ENCODE measurements at regions not wholly inside any gene's neighbourhood (a gene's known extent, or its start where the extent isn't known, plus 50 kb on each side); places are given as distances from the start of the nearest gene placed in this dataset.
"Not testable (repeated sequence)": the region's sequence is repeated elsewhere in the genome, so short reads cannot be mapped to it uniquely, and the experiment has no call there.

DNA sequence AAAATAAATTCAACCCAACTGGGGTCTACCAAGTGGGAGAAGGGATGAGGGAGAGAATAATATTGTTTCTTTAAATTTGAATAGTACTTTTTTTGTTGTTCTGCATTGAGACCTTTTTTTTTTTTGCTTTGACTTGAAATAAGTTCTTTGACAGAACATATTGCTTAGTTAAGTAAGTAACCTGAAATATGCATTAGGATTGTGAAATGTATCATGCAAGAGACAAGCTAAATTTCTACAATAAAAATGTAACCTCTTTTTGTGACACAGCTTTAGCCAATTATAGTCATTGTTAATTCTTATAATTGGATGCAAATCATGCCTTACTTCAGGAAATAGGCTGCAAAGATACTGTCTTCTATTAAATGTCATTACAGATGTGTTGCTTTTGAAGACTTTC lies 150.0 kb upstream of the GOT2 start:
- Histone ChIP-seq H3K27ac (no peak overlapping the region), H3K4me2 (ENCODE audit: unreplicated experiment) (no peak overlapping the region), H3K4me1 (ENCODE audit: insufficient read depth) (no peaks in the 10 kb centered on the region), H3K36me3 (ENCODE audit: low read depth) (no peaks in the 10 kb centered on the region), H3K9ac (no peak overlapping the region), H3K4me3 (no peak overlapping the region), H3K9me2 (ENCODE audit: insufficient read depth) (no peaks in the 10 kb centered on the region), H3K27me3 (replicated peaks; ENCODE audit: insufficient read depth) (no peaks in the 10 kb centered on the region), H2AFZ (no peak overlapping the region), H3K79me2 (ENCODE audit: insufficient read depth) (no peaks in the 10 kb centered on the region), H3F3A (ENCODE audit: insufficient read depth) (no peaks in the 10 kb centered on the region), H4K20me1 (ENCODE audit: insufficient read depth) (no peaks in the 10 kb centered on the region), H3K9me3 (ENCODE audit: low read depth) (no peaks in the 10 kb centered on the region)
- in situ Hi-C loops (cut with MboI), result no loop called here
- no peak for DNase-seq
- TF ChIP-seq EZH2 (IDR thresholded peaks at IDR 0.05; ENCODE audit: insufficient read depth, poor library complexity, severe bottlenecking) (no peak), EZH2phosphoT487 (IDR thresholded peaks at IDR 0.05; ENCODE audit: insufficient read depth, low read depth) (no peak)

DNA sequence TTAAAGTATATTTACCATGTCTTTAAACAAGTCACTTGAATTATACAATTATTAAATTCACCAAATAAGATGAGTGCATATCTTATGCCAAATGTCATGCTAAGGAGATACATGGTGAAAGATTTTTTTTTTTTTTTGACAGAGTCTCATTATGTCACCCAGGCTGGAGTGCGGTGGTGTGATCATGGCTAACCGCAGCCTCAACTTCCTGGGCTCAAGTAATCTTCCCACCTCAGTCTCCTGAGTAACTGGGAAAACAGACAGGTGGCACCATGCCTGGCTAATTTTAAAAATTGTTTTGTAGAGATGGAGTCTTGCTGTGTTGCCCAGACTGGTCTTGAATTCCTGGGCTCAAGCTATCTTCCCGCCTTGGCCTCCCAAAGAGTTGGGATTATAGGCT lies 149.0 kb upstream of the GOT2 start:
- no peaks in the 10 kb centered on the region for H3K9me3 ChIP-seq (ENCODE audit: low read depth)
- H3K27me3 ChIP-seq (replicated peaks; ENCODE audit: insufficient read depth), result no peaks in the 10 kb centered on the region
- no peak for TF ChIP-seq EZH2 (IDR thresholded peaks at IDR 0.05; ENCODE audit: insufficient read depth, poor library complexity, severe bottlenecking)
- TF ChIP-seq EZH2phosphoT487 (IDR thresholded peaks at IDR 0.05; ENCODE audit: insufficient read depth, low read depth), result no peak
- no peaks in the 10 kb centered on the region for H3K79me2 ChIP-seq (ENCODE audit: insufficient read depth)
- H2AFZ ChIP-seq, result no peak overlapping the region
- no peaks in the 10 kb centered on the region for H4K20me1 ChIP-seq (ENCODE audit: insufficient read depth)
- H3K27ac ChIP-seq, result no peak overlapping the region
- in situ Hi-C loops (cut with MboI), result no loop called here
- no peaks in the 10 kb centered on the region for H3K36me3 ChIP-seq (ENCODE audit: low read depth)
- H3K4me2 ChIP-seq (ENCODE audit: unreplicated experiment), result no peak overlapping the region
- H3K9me2 ChIP-seq (ENCODE audit: insufficient read depth), result no peaks in the 10 kb centered on the region
- no peak overlapping the region for H3K4me3 ChIP-seq
- no peak overlapping the region for H3K9ac ChIP-seq
- no peak for DNase-seq
- WGBS, 2 experiments (ENCODE audit: low coverage in 1 of 2, low lambda C conversion rate in 2 of 2, missing lambda C conversion rate in 2 of 2), result 28 to 30% methylated on average over 3 of the region's 3 CpGs
- H3F3A ChIP-seq (ENCODE audit: insufficient read depth), result no peaks in the 10 kb centered on the region
- H3K4me1 ChIP-seq (ENCODE audit: insufficient read depth), result no peaks in the 10 kb centered on the region

- no peak for DNase-seq
- no peaks in the 10 kb centered on the region for H3K27me3 ChIP-seq (replicated peaks; ENCODE audit: insufficient read depth)
- no peak overlapping the region for H3K9ac ChIP-seq
- H3K79me2 ChIP-seq (ENCODE audit: insufficient read depth), result no peaks in the 10 kb centered on the region
- H3K4me3 ChIP-seq, result no peak overlapping the region
- no peak overlapping the region for H3K27ac ChIP-seq
- H3K36me3 ChIP-seq (ENCODE audit: low read depth), result no peaks in the 10 kb centered on the region
- H3K4me1 ChIP-seq (ENCODE audit: insufficient read depth), result no peaks in the 10 kb centered on the region
- WGBS, 2 experiments (ENCODE audit: low coverage in 1 of 2, low lambda C conversion rate in 2 of 2, missing lambda C conversion rate in 2 of 2), result 69 to 73% methylated on average over 5 of the region's 5 CpGs
- TF ChIP-seq EZH2phosphoT487 (IDR thresholded peaks at IDR 0.05; ENCODE audit: insufficient read depth, low read depth), result no peak
- no peak for TF ChIP-seq EZH2 (IDR thresholded peaks at IDR 0.05; ENCODE audit: insufficient read depth, poor library complexity, severe bottlenecking)
- in situ Hi-C loops (cut with MboI), result no loop called here
- H2AFZ ChIP-seq, result no peak overlapping the region
- H3K4me2 ChIP-seq (ENCODE audit: unreplicated experiment), result no peak overlapping the region
- H4K20me1 ChIP-seq (ENCODE audit: insufficient read depth), result no peaks in the 10 kb centered on the region
- no peaks in the 10 kb centered on the region for H3K9me3 ChIP-seq (ENCODE audit: low read depth)
- H3K9me2 ChIP-seq (ENCODE audit: insufficient read depth), result no peaks in the 10 kb centered on the region
- H3F3A ChIP-seq (ENCODE audit: insufficient read depth), result no peaks in the 10 kb centered on the region
These were observed 148.2 kb upstream of the GOT2 start for GRCh38 chr16:58882292-58882691.

DNA sequence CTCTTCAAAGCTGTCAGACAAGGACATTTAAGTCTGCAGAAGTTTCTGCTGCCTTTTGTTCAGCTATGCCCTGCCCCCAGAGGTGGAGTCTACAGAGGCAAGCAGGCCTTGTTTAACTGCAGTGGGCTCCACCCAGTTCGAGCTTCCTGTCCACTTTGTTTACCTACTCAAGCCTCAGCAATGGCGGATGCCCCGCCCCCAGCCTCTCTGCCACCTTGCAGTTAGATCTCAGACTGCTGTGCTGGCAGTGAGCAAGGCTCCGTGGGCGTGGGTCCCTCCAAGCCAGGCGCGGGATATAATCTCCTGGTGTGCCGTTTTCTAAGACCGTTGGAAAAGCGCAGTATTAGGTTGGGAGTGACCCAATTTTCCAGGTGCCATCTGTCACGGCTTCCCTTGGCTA lies 144.5 kb upstream of the GOT2 start:
- H3K27ac ChIP-seq; H3K9me3 ChIP-seq (ENCODE audit: low read depth); H2AFZ ChIP-seq; DNase-seq; H3F3A ChIP-seq (ENCODE audit: insufficient read depth); H3K4me1 ChIP-seq (ENCODE audit: insufficient read depth); H4K20me1 ChIP-seq (ENCODE audit: insufficient read depth); H3K9me2 ChIP-seq (ENCODE audit: insufficient read depth); H3K79me2 ChIP-seq (ENCODE audit: insufficient read depth); H3K36me3 ChIP-seq (ENCODE audit: low read depth); H3K4me2 ChIP-seq (ENCODE audit: unreplicated experiment); H3K27me3 ChIP-seq (replicated peaks; ENCODE audit: insufficient read depth); in situ Hi-C loops (cut with MboI); H3K9ac ChIP-seq; H3K4me3 ChIP-seq: not testable (repeated sequence)
- WGBS, 2 experiments (ENCODE audit: low coverage in 1 of 2, low lambda C conversion rate in 2 of 2, missing lambda C conversion rate in 2 of 2), result 37 to 50% methylated on average over 11 of the region's 11 CpGs

- WGBS, 2 experiments (ENCODE audit: low coverage in 1 of 2, low lambda C conversion rate in 2 of 2, missing lambda C conversion rate in 2 of 2), result 43 to 57% methylated on average over 3 of the region's 3 CpGs
- Histone ChIP-seq H3K4me1 (ENCODE audit: insufficient read depth) (no peaks in the 10 kb centered on the region), H3K9me3 (ENCODE audit: low read depth) (no peaks in the 10 kb centered on the region), H3K4me2 (ENCODE audit: unreplicated experiment) (no peak overlapping the region), H3K9ac (no peak overlapping the region), H3F3A (ENCODE audit: insufficient read depth) (no peaks in the 10 kb centered on the region), H3K79me2 (ENCODE audit: insufficient read depth) (no peaks in the 10 kb centered on the region), H3K4me3 (no peak overlapping the region), H3K27ac (no peak overlapping the region), H3K9me2 (ENCODE audit: insufficient read depth) (no peaks in the 10 kb centered on the region), H2AFZ (no peak overlapping the region), H4K20me1 (ENCODE audit: insufficient read depth) (no peaks in the 10 kb centered on the region), H3K27me3 (replicated peaks; ENCODE audit: insufficient read depth) (no peaks in the 10 kb centered on the region), H3K36me3 (ENCODE audit: low read depth) (no peaks in the 10 kb centered on the region)
- DNase-seq, result no peak
- in situ Hi-C loops (cut with MboI), result no loop called here
- TF ChIP-seq EZH2 (IDR thresholded peaks at IDR 0.05; ENCODE audit: insufficient read depth, poor library complexity, severe bottlenecking) (no peak), EZH2phosphoT487 (IDR thresholded peaks at IDR 0.05; ENCODE audit: insufficient read depth, low read depth) (no peak)
These were observed 132.8 kb upstream of the GOT2 start for GRCh38 chr16:58866935-58867334.
